ENCODE measurements at regions not wholly inside any gene's neighbourhood (a gene's known extent, or its start where the extent isn't known, plus 50 kb on each side); places are given as distances from the start of the nearest gene placed in this dataset.
"Not testable (repeated sequence)": the region's sequence is repeated elsewhere in the genome, so short reads cannot be mapped to it uniquely, and the experiment has no call there.

DNA sequence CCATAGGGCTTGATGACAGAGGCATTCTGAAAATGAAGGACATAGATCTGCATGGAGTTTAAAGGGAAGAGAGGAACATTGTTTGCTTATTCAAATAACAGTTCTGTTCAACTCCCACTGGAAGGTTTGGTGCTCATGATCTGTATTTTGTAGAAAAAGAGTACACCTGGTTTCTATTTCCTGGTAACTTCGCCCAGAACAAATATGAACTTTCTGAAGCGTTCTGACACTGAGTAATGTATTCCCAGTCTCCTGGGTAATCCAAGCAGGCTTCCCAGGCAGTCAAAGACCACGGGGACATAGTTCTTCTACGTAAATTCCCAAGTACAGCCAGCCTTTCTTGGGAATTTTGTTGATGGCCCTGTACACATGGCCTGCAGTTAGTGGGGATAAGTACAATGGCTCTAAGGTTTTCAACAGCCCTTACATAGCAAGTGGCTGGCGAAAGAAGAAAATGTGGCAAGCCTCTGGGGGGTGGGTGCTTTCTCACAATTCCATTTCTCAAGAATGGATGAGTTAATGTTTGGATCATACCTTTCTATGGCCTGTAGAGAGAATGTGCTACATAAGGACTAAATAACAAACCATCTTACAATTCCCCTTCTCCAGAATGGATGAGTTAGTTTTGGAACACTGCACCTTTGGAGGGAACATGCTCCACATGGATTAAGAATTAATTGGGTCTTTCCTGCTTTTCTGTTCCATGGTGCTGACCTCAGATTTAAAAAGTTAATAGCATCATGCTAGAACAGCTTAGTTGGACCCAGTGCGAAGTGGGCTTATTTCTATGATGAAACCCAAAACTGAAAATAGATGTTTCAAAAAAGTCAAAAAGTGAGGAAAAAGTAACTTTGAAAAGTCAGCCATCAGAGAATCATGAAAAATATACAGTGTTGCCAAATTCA lies 52.7 kb downstream of the COL6A6 start:
- no peaks in the 10 kb centered on the region for H3K36me3 Mint-ChIP-seq (ENCODE audit: low read depth)
- H3K27ac Mint-ChIP-seq = no peak overlapping the region
- TF ChIP-seq CTCF (IDR thresholded peaks at IDR 0.05) = no peak
- no peak overlapping the region for H3K4me3 Mint-ChIP-seq
- no peaks in the 10 kb centered on the region for H3K9me3 Mint-ChIP-seq
- H3K27me3 Mint-ChIP-seq (ENCODE audit: low read depth, poor library complexity) = peaks cover 9% of the 10 kb centered on the region
- no peak for DNase-seq
- H3K4me1 Mint-ChIP-seq = no peaks in the 10 kb centered on the region

- no peak overlapping the region for H3K4me3 Mint-ChIP-seq
- H3K27me3 Mint-ChIP-seq (ENCODE audit: low read depth, poor library complexity) = peaks cover 11% of the 10 kb centered on the region
- H3K27ac Mint-ChIP-seq = no peak overlapping the region
- no peak for TF ChIP-seq CTCF (IDR thresholded peaks at IDR 0.05)
- H3K4me1 Mint-ChIP-seq = no peaks in the 10 kb centered on the region
- H3K36me3 Mint-ChIP-seq (ENCODE audit: low read depth) = no peaks in the 10 kb centered on the region
- H3K9me3 Mint-ChIP-seq = no peaks in the 10 kb centered on the region
- no peak for DNase-seq
Observed at GRCh38 chr3:130572769-130573168, 55.8 kb downstream of the COL6A6 start.

- no peak for DNase-seq
- Mint-ChIP-seq H3K4me3 (no peak overlapping the region), H3K36me3 (ENCODE audit: low read depth) (no peaks in the 10 kb centered on the region), H3K9me3 (no peaks in the 10 kb centered on the region), H3K27ac (no peak overlapping the region), H3K4me1 (no peaks in the 10 kb centered on the region), H3K27me3 (ENCODE audit: low read depth, poor library complexity) (peaks cover 14% of the 10 kb centered on the region)
- no peak for TF ChIP-seq CTCF (IDR thresholded peaks at IDR 0.05)
Observed at GRCh38 chr3:130576375-130577266, 59.6 kb downstream of the COL6A6 start.

- Mint-ChIP-seq H3K27ac (no peak overlapping the region), H3K4me1 (no peaks in the 10 kb centered on the region), H3K4me3 (no peak overlapping the region), H3K27me3 (ENCODE audit: low read depth, poor library complexity) (peaks cover 13% of the 10 kb centered on the region), H3K36me3 (ENCODE audit: low read depth) (no peaks in the 10 kb centered on the region), H3K9me3 (no peaks in the 10 kb centered on the region)
- TF ChIP-seq CTCF (IDR thresholded peaks at IDR 0.05) = no peak
- DNase-seq = no peak
Observed at GRCh38 chr3:130582457-130583153, 65.6 kb downstream of the COL6A6 start.

- not testable (repeated sequence) for DNase-seq; H3K4me1 Mint-ChIP-seq; H3K4me3 Mint-ChIP-seq; H3K36me3 Mint-ChIP-seq (ENCODE audit: low read depth); H3K27me3 Mint-ChIP-seq (ENCODE audit: low read depth, poor library complexity); H3K27ac Mint-ChIP-seq; H3K9me3 Mint-ChIP-seq
Observed at GRCh38 chr3:130594749-130595148, 77.8 kb downstream of the COL6A6 start.

- H3K4me3 Mint-ChIP-seq = no peak overlapping the region
- peaks cover 6% of the 10 kb centered on the region for H3K4me1 Mint-ChIP-seq
- H3K27me3 Mint-ChIP-seq (ENCODE audit: low read depth, poor library complexity) = peaks cover 6% of the 10 kb centered on the region
- no peak for TF ChIP-seq CTCF (IDR thresholded peaks at IDR 0.05)
- no peaks in the 10 kb centered on the region for H3K9me3 Mint-ChIP-seq
- no peak for DNase-seq
- H3K27ac Mint-ChIP-seq = no peak overlapping the region
- H3K36me3 Mint-ChIP-seq (ENCODE audit: low read depth) = no peaks in the 10 kb centered on the region
Observed at GRCh38 chr3:130596484-130596883, 79.5 kb downstream of the COL6A6 start.

Data from nephron progenitor cell (in vitro differentiated cells).